22Rv1 (cell line): ENCODE measurements at regions not wholly inside any gene's neighbourhood (a gene's known extent, or its start where the extent isn't known, plus 50 kb on each side); places are given as distances from the start of the nearest gene placed in this dataset.

ENCODE experiments used
- ZFX ChIP-seq: fragments of 450-650 bp; IDR thresholded peaks from 2 replicates; pipeline ENCODE4 v1.6.1; 2017; ENCODE audit warnings: antibody characterized with exemption, borderline replicate concordance
- TF ChIP-seq, protein P1 (sequence below): fragments of 450-650 bp; IDR thresholded peaks from 2 replicates; pipeline ENCODE4 v1.5.1; 2017; ENCODE audit warnings: mild to moderate bottlenecking

- TF ChIP-seq, protein P1, sequence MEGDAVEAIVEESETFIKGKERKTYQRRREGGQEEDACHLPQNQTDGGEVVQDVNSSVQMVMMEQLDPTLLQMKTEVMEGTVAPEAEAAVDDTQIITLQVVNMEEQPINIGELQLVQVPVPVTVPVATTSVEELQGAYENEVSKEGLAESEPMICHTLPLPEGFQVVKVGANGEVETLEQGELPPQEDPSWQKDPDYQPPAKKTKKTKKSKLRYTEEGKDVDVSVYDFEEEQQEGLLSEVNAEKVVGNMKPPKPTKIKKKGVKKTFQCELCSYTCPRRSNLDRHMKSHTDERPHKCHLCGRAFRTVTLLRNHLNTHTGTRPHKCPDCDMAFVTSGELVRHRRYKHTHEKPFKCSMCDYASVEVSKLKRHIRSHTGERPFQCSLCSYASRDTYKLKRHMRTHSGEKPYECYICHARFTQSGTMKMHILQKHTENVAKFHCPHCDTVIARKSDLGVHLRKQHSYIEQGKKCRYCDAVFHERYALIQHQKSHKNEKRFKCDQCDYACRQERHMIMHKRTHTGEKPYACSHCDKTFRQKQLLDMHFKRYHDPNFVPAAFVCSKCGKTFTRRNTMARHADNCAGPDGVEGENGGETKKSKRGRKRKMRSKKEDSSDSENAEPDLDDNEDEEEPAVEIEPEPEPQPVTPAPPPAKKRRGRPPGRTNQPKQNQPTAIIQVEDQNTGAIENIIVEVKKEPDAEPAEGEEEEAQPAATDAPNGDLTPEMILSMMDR: no peak
- TF ChIP-seq ZFX: no peak
Observed at GRCh38 chr9:126097679-126098078, 228.9 kb upstream of the MVB12B start.
